Gastroesophageal sphincter (tissue), 3 donors: ENCODE measurements at regions not wholly inside any gene's neighbourhood (a gene's known extent, or its start where the extent isn't known, plus 50 kb on each side); places are given as distances from the start of the nearest gene placed in this dataset.

Experiments used
- CTCF ChIP-seq, 4 experiments: fragments of 200-600 bp in 2 of 4; fragments of 450-650 bp in 2 of 4; sonication (generic) in 1 of 4; IDR thresholded peaks; one replicate each; pipeline ENCODE4 v1.5.1; 2017 to 2019; ENCODE audit warnings: antibody characterized with exemption in 4 of 4, mild to moderate bottlenecking in 2 of 4, moderate library complexity in 2 of 4
- EP300 ChIP-seq: sonication (generic); formaldehyde crosslinking; IDR thresholded peaks from one replicate; pipeline ENCODE4 v1.6.1; 2017; ENCODE audit warnings: antibody characterized with exemption, mild to moderate bottlenecking

GRCh38 chr10:4569151-4569550 lies 256.9 kb upstream of the AKR1E2 start:
- no peak for TF ChIP-seq EP300
- no peak for TF ChIP-seq CTCF (IDR thresholded peaks at IDR 0.05)
